ENCODE measurements at regions not wholly inside any gene's neighbourhood (a gene's known extent, or its start where the extent isn't known, plus 50 kb on each side); places are given as distances from the start of the nearest gene placed in this dataset.

GRCh38 chr9:28747351-28747985, 1174.2 kb upstream of the C9orf72 start:
- DNase-seq (ENCODE audit: low read depth, low spot score): no peak
- H3K4me3 ChIP-seq (ENCODE audit: low read depth in 2 of 2, low read length in 2 of 2): no peak overlapping the region
- H3K36me3 ChIP-seq (ENCODE audit: control insufficient read depth, insufficient read depth, low read length): no peaks in the 10 kb centered on the region
- no TSS peak for BruUV-seq (replicated peaks)
- POLR2A ChIA-PET: no interaction called here
- in situ Hi-C loops (cut with HindIII; ENCODE audit: low pct_unique_long_range_greater_than_20kb, low sequenced_read_pairs) (no loop called here), intact Hi-C loops (cut with micrococcal nuclease; ENCODE audit: unreplicated experiment) (no loop called here)
- no peak overlapping the region for H3K27ac ChIP-seq (ENCODE audit: low read length)
- H3K4me1 ChIP-seq (ENCODE audit: control insufficient read depth, insufficient read depth, low read length): no peaks in the 10 kb centered on the region
- TF ChIP-seq POLR2AphosphoS5 (IDR thresholded peaks at IDR 0.05; ENCODE audit: low read depth, low read length) (no peak), SIN3A (IDR thresholded peaks at IDR 0.05; ENCODE audit: borderline replicate concordance, insufficient read depth, low read depth, low read length) (no peak), CTCF (IDR thresholded peaks at IDR 0.05) (no peak), REST (IDR thresholded peaks at IDR 0.05; ENCODE audit: insufficient read depth in 1 of 2, low read depth in 2 of 2, low read length in 1 of 2) (no peak), TCF7L2 (IDR thresholded peaks at IDR 0.05; ENCODE audit: low read depth, low read length) (no peak)
- no peaks in the 10 kb centered on the region for H3K27me3 ChIP-seq (ENCODE audit: control insufficient read depth, insufficient read depth, low read length)
- H3K9me3 ChIP-seq (ENCODE audit: control insufficient read depth, insufficient read depth, low read depth, low read length): no peaks in the 10 kb centered on the region
- CTCF ChIA-PET: no interaction called here
- no peak for ATAC-seq

GRCh38 chr9:28750136-28750535, 1176.9 kb upstream of the C9orf72 start:
- ChIA-PET POLR2A (no interaction called here), CTCF (no interaction called here)
- no TSS peak for BruUV-seq (replicated peaks)
- in situ Hi-C loops (cut with HindIII; ENCODE audit: low pct_unique_long_range_greater_than_20kb, low sequenced_read_pairs): no loop called here
- no peaks in the 10 kb centered on the region for H3K4me1 ChIP-seq (ENCODE audit: control insufficient read depth, insufficient read depth, low read length)
- intact Hi-C loops (cut with micrococcal nuclease; ENCODE audit: unreplicated experiment): no loop called here
- no peak overlapping the region for H3K4me3 ChIP-seq (ENCODE audit: low read depth in 2 of 2, low read length in 2 of 2)
- H3K27me3 ChIP-seq (ENCODE audit: control insufficient read depth, insufficient read depth, low read length): no peaks in the 10 kb centered on the region
- no peaks in the 10 kb centered on the region for H3K9me3 ChIP-seq (ENCODE audit: control insufficient read depth, insufficient read depth, low read depth, low read length)
- no peak for TF ChIP-seq SIN3A (IDR thresholded peaks at IDR 0.05; ENCODE audit: borderline replicate concordance, insufficient read depth, low read depth, low read length)
- TF ChIP-seq REST (IDR thresholded peaks at IDR 0.05; ENCODE audit: insufficient read depth in 1 of 2, low read depth in 2 of 2, low read length in 1 of 2): no peak
- TF ChIP-seq TCF7L2 (IDR thresholded peaks at IDR 0.05; ENCODE audit: low read depth, low read length): no peak
- TF ChIP-seq CTCF (IDR thresholded peaks at IDR 0.05): no peak
- TF ChIP-seq POLR2AphosphoS5 (IDR thresholded peaks at IDR 0.05; ENCODE audit: low read depth, low read length): no peak
- no peak for ATAC-seq
- no peaks in the 10 kb centered on the region for H3K36me3 ChIP-seq (ENCODE audit: control insufficient read depth, insufficient read depth, low read length)
- DNase-seq (ENCODE audit: low read depth, low spot score): no peak
- H3K27ac ChIP-seq (ENCODE audit: low read length): no peak overlapping the region
